DMS53 (cell line): ENCODE measurements at regions not wholly inside any gene's neighbourhood (a gene's known extent, or its start where the extent isn't known, plus 50 kb on each side); places are given as distances from the start of the nearest gene placed in this dataset.
"Not testable (repeated sequence)": the region's sequence is repeated elsewhere in the genome, so short reads cannot be mapped to it uniquely, and the experiment has no call there.

ENCODE experiments used
- DNase-seq: peaks from one replicate; lab custom pipeline; 2025; lab: John Stamatoyannopoulos, UW

- DNase-seq: no peak
Measured at GRCh38 chr4:144371485-144371884, 231.0 kb upstream of the GYPA start.

GRCh38 chr4:144374065-144374464 is 233.5 kb upstream of the GYPA start:
- DNase-seq: peak; percentile 51

- DNase-seq: no peak
Measured at GRCh38 chr4:144376866-144377265, 236.3 kb upstream of the GYPA start.

- no peak for DNase-seq
Measured at GRCh38 chr4:144384408-144384807, 243.9 kb upstream of the GYPA start.

GRCh38 chr4:144399927-144400326 is 246.0 kb upstream of the HHIP start:
- peak; percentile 93 for DNase-seq

- DNase-seq: no peak
Measured at GRCh38 chr4:144402176-144402575, 243.8 kb upstream of the HHIP start.

- no peak for DNase-seq
Measured at GRCh38 chr4:144402999-144403398, 243.0 kb upstream of the HHIP start.

GRCh38 chr4:144403893-144404292 is 242.1 kb upstream of the HHIP start:
- DNase-seq: no peak

- DNase-seq: no peak
Measured at GRCh38 chr4:144409525-144409924, 236.4 kb upstream of the HHIP start.

- DNase-seq: no peak
Measured at GRCh38 chr4:144410230-144410783, 235.6 kb upstream of the HHIP start.

GRCh38 chr4:144411119-144411518 is 234.8 kb upstream of the HHIP start:
- no peak for DNase-seq

- DNase-seq: no peak
Measured at GRCh38 chr4:144411700-144412099, 234.3 kb upstream of the HHIP start.

- no peak for DNase-seq
Measured at GRCh38 chr4:144421056-144421455, 224.9 kb upstream of the HHIP start.

- peak; percentile 28 for DNase-seq
Measured at GRCh38 chr4:144421839-144422565, 224.0 kb upstream of the HHIP start.

GRCh38 chr4:144423930-144424329 is 222.0 kb upstream of the HHIP start:
- no peak for DNase-seq

- DNase-seq: not testable (repeated sequence)
Measured at GRCh38 chr4:144426023-144426422, 219.9 kb upstream of the HHIP start.

GRCh38 chr4:144442713-144443112 is 203.2 kb upstream of the HHIP start:
- no peak for DNase-seq

GRCh38 chr4:144449611-144450010 is 196.3 kb upstream of the HHIP start:
- DNase-seq: no peak

GRCh38 chr4:144450526-144450925 is 195.4 kb upstream of the HHIP start:
- no peak for DNase-seq

GRCh38 chr4:144451766-144452450 is 194.0 kb upstream of the HHIP start:
- no peak for DNase-seq

GRCh38 chr4:144456196-144456595 is 189.8 kb upstream of the HHIP start:
- DNase-seq: no peak

GRCh38 chr4:144461906-144462305 is 184.1 kb upstream of the HHIP start:
- no peak for DNase-seq

GRCh38 chr4:144463236-144463635 is 182.7 kb upstream of the HHIP start:
- no peak for DNase-seq
